Panc1 (cell line): ENCODE measurements at regions not wholly inside any gene's neighbourhood (a gene's known extent, or its start where the extent isn't known, plus 50 kb on each side); places are given as distances from the start of the nearest gene placed in this dataset.

Source experiments
- POLR2AphosphoS5 ChIP-seq: IDR thresholded peaks from 2 replicates; pipeline ENCODE4 v1.6.1; 2012; ENCODE audit warnings: mild to moderate bottlenecking, low read depth, low read length, moderate library complexity
- TCF7L2 ChIP-seq: IDR thresholded peaks from 2 replicates; pipeline ENCODE4 v1.6.1; 2011; ENCODE audit warnings: mild to moderate bottlenecking, low read depth, low read length, inconsistent platforms
- TF ChIP-seq, protein P1 (sequence below): fragments of 450-650 bp; IDR thresholded peaks from 2 replicates; pipeline ENCODE4 v1.5.1; 2017; ENCODE audit warnings: mild to moderate bottlenecking
- TF ChIP-seq, protein P2 (sequence below), 2 experiments: IDR thresholded peaks; 2 replicates each; pipeline ENCODE4 v1.6.1; 2011 to 2012; ENCODE audit warnings: low read depth in 2 of 2, control low read depth in 1 of 2, low read length in 1 of 2, mild to moderate bottlenecking in 1 of 2, moderate library complexity in 1 of 2; ENCODE audit not compliant: insufficient read depth in 1 of 2

DNA sequence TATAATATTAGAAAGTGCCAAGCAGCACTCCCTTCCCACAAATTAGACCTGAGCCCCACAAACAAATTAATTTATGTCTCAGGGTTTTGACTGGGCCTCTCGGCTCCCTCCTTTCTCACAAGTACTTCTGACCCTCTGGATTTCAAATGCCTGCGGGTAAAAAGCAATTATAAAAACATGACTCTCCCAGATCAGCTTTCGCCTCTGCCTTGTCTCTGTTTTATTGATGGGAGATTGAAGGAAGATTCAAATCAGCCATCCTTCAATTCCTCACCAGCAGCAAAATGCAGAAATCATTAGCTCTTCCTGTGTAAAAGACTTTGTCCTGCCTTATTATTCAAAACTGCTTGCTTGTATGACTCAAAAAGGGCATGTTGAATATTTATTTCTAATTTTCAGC is 453.7 kb upstream of the MKI67 start:
- TF ChIP-seq, protein P1, sequence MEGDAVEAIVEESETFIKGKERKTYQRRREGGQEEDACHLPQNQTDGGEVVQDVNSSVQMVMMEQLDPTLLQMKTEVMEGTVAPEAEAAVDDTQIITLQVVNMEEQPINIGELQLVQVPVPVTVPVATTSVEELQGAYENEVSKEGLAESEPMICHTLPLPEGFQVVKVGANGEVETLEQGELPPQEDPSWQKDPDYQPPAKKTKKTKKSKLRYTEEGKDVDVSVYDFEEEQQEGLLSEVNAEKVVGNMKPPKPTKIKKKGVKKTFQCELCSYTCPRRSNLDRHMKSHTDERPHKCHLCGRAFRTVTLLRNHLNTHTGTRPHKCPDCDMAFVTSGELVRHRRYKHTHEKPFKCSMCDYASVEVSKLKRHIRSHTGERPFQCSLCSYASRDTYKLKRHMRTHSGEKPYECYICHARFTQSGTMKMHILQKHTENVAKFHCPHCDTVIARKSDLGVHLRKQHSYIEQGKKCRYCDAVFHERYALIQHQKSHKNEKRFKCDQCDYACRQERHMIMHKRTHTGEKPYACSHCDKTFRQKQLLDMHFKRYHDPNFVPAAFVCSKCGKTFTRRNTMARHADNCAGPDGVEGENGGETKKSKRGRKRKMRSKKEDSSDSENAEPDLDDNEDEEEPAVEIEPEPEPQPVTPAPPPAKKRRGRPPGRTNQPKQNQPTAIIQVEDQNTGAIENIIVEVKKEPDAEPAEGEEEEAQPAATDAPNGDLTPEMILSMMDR, result no peak
- TF ChIP-seq, protein P2, sequence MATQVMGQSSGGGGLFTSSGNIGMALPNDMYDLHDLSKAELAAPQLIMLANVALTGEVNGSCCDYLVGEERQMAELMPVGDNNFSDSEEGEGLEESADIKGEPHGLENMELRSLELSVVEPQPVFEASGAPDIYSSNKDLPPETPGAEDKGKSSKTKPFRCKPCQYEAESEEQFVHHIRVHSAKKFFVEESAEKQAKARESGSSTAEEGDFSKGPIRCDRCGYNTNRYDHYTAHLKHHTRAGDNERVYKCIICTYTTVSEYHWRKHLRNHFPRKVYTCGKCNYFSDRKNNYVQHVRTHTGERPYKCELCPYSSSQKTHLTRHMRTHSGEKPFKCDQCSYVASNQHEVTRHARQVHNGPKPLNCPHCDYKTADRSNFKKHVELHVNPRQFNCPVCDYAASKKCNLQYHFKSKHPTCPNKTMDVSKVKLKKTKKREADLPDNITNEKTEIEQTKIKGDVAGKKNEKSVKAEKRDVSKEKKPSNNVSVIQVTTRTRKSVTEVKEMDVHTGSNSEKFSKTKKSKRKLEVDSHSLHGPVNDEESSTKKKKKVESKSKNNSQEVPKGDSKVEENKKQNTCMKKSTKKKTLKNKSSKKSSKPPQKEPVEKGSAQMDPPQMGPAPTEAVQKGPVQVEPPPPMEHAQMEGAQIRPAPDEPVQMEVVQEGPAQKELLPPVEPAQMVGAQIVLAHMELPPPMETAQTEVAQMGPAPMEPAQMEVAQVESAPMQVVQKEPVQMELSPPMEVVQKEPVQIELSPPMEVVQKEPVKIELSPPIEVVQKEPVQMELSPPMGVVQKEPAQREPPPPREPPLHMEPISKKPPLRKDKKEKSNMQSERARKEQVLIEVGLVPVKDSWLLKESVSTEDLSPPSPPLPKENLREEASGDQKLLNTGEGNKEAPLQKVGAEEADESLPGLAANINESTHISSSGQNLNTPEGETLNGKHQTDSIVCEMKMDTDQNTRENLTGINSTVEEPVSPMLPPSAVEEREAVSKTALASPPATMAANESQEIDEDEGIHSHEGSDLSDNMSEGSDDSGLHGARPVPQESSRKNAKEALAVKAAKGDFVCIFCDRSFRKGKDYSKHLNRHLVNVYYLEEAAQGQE (IDR thresholded peaks at IDR 0.05; ENCODE audit: insufficient read depth in 1 of 2, low read depth in 2 of 2, low read length in 1 of 2), result no peak
- no peak for TF ChIP-seq POLR2AphosphoS5
- no peak for TF ChIP-seq TCF7L2
